ENCODE measurements at regions not wholly inside any gene's neighbourhood (a gene's known extent, or its start where the extent isn't known, plus 50 kb on each side); places are given as distances from the start of the nearest gene placed in this dataset.
A peak's percentile ranks its signal among the peaks of the same experiment; 100 is the strongest.

DNA sequence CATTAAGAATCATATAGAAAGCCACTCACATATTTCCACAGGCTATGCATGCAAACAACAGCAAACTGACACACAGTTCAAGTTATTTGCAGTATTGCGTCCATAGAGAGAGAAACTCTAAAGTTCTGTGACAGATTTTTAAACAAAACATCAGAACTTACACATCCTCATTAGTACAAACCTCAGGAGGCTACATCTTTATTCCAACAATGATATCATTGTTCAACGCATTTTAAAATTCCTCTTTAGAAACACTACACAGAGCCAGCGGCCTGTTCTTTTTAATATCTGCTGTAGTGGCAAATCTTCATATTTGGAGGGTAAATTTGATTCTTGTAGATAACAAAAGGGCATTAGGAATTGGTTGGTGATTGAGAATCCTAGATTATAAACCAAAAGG, 55.9 kb upstream of the NFE2L3 start:
- ATAC-seq (ENCODE audit: low read depth): no peak
- no peaks in the 10 kb centered on the region for H3K9me3 Mint-ChIP-seq
- H3K36me3 Mint-ChIP-seq (ENCODE audit: low read depth): no peaks in the 10 kb centered on the region
- CTCF ChIA-PET: no interaction called here
- DNase-seq: no peak
- POLR2A ChIA-PET: interaction anchor here (8.7 kb wide), 1 partner anchor 103 kb away, joined by 110 read pairs; the partner anchor contains the start of genes CBX3 and HNRNPA2B1
- no peaks in the 10 kb centered on the region for H3K27me3 Mint-ChIP-seq
- no peak overlapping the region for H3K4me3 Mint-ChIP-seq
- no peak overlapping the region for H3K27ac Mint-ChIP-seq
- intact Hi-C loops (cut with micrococcal nuclease): loop anchor here (10.0 kb wide), 1 partner anchor 769 kb away; the partner anchor contains the start of gene SKAP2
- H3K4me1 Mint-ChIP-seq: peaks cover 31% of the 10 kb centered on the region
- TF ChIP-seq, protein P1, sequence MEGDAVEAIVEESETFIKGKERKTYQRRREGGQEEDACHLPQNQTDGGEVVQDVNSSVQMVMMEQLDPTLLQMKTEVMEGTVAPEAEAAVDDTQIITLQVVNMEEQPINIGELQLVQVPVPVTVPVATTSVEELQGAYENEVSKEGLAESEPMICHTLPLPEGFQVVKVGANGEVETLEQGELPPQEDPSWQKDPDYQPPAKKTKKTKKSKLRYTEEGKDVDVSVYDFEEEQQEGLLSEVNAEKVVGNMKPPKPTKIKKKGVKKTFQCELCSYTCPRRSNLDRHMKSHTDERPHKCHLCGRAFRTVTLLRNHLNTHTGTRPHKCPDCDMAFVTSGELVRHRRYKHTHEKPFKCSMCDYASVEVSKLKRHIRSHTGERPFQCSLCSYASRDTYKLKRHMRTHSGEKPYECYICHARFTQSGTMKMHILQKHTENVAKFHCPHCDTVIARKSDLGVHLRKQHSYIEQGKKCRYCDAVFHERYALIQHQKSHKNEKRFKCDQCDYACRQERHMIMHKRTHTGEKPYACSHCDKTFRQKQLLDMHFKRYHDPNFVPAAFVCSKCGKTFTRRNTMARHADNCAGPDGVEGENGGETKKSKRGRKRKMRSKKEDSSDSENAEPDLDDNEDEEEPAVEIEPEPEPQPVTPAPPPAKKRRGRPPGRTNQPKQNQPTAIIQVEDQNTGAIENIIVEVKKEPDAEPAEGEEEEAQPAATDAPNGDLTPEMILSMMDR (IDR thresholded peaks at IDR 0.05): no peak

DNA sequence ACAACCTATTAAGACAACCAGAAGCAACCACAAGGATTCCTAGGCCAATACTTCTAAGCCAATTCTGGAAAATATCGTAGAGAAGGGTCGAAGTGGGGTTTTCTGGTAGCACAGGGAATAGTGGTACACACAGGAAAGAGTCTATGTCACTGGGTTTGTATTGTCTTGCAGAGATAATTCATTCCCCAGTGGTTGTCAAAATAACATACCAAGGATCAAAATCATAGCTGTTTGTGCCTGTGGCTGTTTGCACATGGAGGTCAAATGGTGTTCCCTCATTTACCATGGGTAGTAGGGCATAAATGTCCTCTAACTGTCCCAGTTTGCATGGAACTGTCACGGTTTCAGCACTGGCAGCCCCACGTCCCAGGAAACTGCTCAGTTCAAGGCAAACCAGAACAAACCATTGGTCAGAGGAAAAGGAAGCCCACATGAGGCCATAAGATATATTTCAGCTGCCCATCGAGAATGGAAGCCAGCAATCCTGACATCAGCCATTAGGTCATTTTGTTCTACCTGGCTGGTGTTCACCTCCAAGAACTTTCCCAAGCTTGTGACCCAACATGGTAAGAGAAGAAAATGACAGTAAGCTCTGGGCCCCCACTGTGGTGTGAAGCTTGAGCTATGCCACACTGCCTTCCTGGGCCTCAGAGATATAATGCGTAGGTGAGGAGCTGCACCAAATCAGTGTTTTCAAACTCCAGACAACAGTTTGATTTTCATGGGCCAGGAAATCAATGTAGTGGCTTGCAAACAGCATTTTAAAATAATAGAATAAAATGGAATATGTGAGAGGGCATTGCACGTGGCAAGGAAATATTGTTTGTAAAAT, 53.9 kb upstream of the NFE2L3 start:
- ChIA-PET CTCF (interaction anchor here (0.8 to 1.4 kb wide), 2 partner anchors 19 kb away, joined by 3 read pairs; no protein-coding TSS in a partner anchor), POLR2A (interaction anchor here (0.9 to 2.3 kb wide), 7 partner anchors 54 to 238 kb away, joined by 3 to 13 read pairs (median 4); partner anchors contain the start of genes CBX3, HNRNPA2B1 and NFE2L3)
- H3K27ac Mint-ChIP-seq: peak overlapping the region; percentile 72
- ATAC-seq (ENCODE audit: low read depth) (no peak), DNase-seq (no peak)
- intact Hi-C loops (cut with micrococcal nuclease): loop anchor here (10.0 kb wide), 1 partner anchor 767 kb away; the partner anchor contains the start of gene SKAP2
- no peaks in the 10 kb centered on the region for H3K9me3 Mint-ChIP-seq
- no peaks in the 10 kb centered on the region for H3K27me3 Mint-ChIP-seq
- H3K4me3 Mint-ChIP-seq: no peak overlapping the region
- peaks cover 2% of the 10 kb centered on the region for H3K36me3 Mint-ChIP-seq (ENCODE audit: low read depth)
- peaks cover 44% of the 10 kb centered on the region for H3K4me1 Mint-ChIP-seq
- TF ChIP-seq, protein P1 (IDR thresholded peaks at IDR 0.05): no peak

DNA sequence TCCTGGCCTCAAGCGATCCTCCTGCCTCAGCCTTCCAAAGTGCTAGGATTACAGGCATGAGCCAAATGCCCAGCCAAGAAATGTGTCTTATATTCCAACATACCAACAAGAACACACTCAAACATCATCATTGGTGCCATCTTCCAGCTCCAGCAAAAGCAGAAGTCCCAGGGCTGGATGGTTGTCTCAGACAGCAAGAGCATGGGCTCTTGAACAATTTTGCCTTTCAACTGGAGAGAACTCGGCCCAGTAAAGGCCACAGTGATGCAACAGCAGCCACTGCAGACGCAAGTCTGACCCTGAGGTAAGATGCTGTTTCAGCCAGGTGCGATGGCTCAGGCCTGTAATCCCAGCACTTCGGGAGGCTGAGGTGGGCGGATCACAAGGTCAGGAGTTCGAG, 52.8 kb upstream of the NFE2L3 start:
- TF ChIP-seq, protein P1 (IDR thresholded peaks at IDR 0.05): no peak
- H3K27ac Mint-ChIP-seq: no peak overlapping the region

DNA sequence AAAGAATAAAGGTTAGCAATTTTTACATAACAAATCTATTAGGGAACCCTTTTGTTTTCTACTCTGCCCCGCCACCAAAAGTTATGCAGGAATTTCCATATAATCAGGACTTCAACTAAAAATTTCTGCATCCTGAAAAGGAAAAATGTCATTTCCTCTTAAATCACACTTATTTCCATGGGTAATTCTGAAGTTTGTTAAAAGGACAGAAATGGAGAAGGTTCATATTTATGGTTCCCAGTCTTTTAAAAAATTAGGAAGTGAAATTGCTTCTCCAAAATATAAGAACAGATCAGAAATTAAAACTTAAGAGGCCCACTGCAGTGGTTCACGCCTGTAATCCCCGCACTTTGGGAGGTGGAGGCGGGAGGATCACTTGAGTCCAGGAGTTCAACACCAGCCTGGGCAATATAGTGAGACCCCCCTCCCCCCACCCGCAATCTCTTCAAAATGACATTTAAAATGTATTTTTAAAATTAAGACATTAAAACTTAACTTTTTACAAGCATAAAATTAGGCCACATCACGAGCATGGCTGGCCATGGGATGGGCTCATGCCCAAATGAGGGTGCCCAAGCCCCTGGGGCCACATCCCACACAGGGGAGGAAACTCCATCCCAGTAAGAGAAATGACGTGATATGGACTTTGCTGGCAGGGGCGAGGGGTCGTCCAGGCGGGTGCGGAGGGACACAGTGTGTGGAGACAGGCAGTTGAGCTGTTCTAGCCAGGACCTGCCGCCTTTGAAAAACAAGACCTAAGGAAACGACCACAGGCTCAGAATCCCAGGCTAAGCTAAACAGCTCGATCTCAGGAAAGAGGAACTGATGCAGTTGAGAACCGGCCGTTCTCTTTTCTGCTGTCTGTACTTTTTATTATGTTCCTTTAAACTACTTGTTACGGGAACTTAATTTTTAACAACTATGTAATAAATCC, 51.3 kb upstream of the NFE2L3 start:
- intact Hi-C loops (cut with micrococcal nuclease): loop anchor here (1.0 to 10.0 kb wide), 5 partner anchors 26 to 132 kb away; partner anchors contain the start of gene NFE2L3
- Mint-ChIP-seq H3K4me1 (peaks cover 51% of the 10 kb centered on the region), H3K27ac (peak overlapping the region; percentile 95), H3K27me3 (no peaks in the 10 kb centered on the region), H3K4me3 (peak overlapping the region; percentile 92), H3K36me3 (ENCODE audit: low read depth) (peaks cover 7% of the 10 kb centered on the region), H3K9me3 (no peaks in the 10 kb centered on the region)
- ATAC-seq (ENCODE audit: low read depth) (peak; percentile 56), DNase-seq (no peak)
- ChIA-PET CTCF (interaction anchor here (0.7 to 2.3 kb wide), 3 partner anchors 10 to 98 kb away, joined by 3 to 13 read pairs (median 9); partner anchors contain the start of gene NFE2L3), POLR2A (interaction anchor here (0.7 to 3.5 kb wide), 19 partner anchors 10 to 264 kb away, joined by 3 to 59 read pairs (median 4); partner anchors contain the start of genes CBX3, HNRNPA2B1 and NFE2L3)
- TF ChIP-seq, protein P1 (IDR thresholded peaks at IDR 0.05): no peak

More for the DNA sequence above, 52.8 kb upstream of the NFE2L3 start:
- intact Hi-C loops (cut with micrococcal nuclease): loop anchor here (10.0 kb wide), 1 partner anchor 766 kb away; the partner anchor contains the start of gene SKAP2
- ChIA-PET CTCF (interaction anchor here (0.8 kb wide), 1 partner anchor 21 kb away, joined by 3 read pairs; no protein-coding TSS in a partner anchor), POLR2A (interaction anchor here (0.7 to 1.1 kb wide), 2 partner anchors 204 to 237 kb away, joined by 3 to 5 read pairs; no protein-coding TSS in a partner anchor)
- Mint-ChIP-seq H3K27me3 (no peaks in the 10 kb centered on the region), H3K9me3 (no peaks in the 10 kb centered on the region), H3K36me3 (ENCODE audit: low read depth) (peaks cover 2% of the 10 kb centered on the region), H3K4me3 (no peak overlapping the region), H3K4me1 (peaks cover 49% of the 10 kb centered on the region)
- DNase-seq (no peak), ATAC-seq (ENCODE audit: low read depth) (no peak)
